Astrocyte (in vitro differentiated cells and primary cell): ENCODE measurements at regions not wholly inside any gene's neighbourhood (a gene's known extent, or its start where the extent isn't known, plus 50 kb on each side); places are given as distances from the start of the nearest gene placed in this dataset.

Source experiments
- CTCF ChIP-seq: IDR thresholded peaks from 2 replicates; pipeline ENCODE4 v1.5.1; 2011; ENCODE audit warnings: low read depth, mild to moderate bottlenecking, inconsistent platforms, low read length, moderate library complexity; ENCODE audit not compliant: insufficient read depth
- EZH2 ChIP-seq: IDR thresholded peaks from 2 replicates; pipeline ENCODE4 v1.6.1; 2012; ENCODE audit warnings: mild to moderate bottlenecking, low read length, inconsistent platforms; ENCODE audit not compliant: insufficient read depth

- TF ChIP-seq CTCF (no peak), EZH2 (no peak)
These were observed 257.4 kb downstream of the ENC1 start for GRCh38 chr5:74382987-74383593.
